ENCODE measurements at regions not wholly inside any gene's neighbourhood (a gene's known extent, or its start where the extent isn't known, plus 50 kb on each side); places are given as distances from the start of the nearest gene placed in this dataset.
A peak's percentile ranks its signal among the peaks of the same experiment; 100 is the strongest.

DNA sequence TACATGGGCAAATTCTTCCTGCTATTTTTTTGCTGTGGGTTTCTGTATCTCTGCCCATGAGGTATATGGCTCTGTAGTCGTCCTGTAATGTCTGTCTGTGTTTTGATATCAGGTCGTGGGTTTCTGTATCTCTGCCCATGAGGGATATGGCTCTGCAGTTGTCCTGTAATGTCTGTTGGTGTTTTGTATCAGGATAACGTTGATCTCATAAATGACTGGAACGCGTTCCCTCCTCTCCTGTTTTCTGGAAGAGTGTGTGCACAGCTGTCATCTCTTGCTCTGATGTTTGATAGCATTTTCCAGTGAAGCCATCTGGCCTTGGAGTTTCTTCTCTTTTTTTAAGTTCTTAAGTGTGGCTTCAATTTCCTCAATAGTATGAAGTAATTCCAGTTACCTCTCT is 57.2 kb downstream of the SOX1 start:
- no peak for DNase-seq

DNA sequence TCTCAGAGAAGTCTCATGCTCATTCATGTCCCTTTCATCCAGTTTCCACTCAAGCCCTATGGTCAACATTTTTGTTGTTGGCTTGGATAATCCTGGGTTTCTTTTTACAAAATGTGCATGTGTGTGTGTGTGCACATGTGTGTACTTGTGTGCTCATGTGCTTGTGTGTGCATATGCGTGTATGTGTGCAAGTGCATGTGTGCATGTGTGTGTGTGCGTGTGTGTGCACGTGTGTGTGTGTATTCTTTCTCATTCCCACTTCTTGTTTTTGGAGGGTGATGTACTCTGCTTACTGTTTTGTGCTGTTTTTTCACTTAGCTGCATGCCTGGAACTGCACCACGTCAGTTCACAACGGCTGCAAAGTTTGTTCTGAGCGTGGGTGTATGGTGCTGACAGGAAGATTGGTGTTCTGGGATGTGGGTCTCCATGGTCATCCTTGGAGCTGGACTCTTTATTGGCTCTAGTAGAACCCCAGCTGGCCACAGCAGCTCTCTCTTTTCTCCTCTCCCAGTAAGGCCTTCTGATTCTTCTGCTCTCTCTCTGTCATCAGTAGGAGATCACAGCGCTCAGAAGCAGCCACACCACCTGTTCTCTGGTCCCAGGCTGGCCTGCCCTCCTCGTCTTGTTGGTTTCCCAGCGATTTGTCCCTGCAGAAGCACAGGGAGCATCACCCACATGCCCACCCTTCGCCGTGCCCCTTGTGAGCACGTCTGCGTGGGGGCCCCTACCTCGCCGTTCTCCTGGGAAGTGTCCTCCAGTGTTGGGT is 60.8 kb downstream of the SOX1 start:
- no peak for DNase-seq

DNA sequence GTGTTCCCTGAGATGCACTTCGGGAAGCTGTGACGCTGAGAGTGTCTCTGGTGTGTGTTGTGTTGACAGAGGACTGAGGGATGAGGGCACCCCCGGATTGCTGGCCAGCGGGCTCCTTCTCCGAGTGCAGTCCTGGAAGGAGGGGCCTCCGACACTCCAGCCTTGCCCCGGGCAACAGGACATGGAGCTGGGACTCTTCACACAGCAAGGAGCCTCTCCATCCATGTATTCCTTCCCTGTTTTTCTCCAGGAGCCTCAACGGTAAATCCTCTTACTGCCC is 61.3 kb downstream of the SOX1 start:
- no peak for DNase-seq

DNA sequence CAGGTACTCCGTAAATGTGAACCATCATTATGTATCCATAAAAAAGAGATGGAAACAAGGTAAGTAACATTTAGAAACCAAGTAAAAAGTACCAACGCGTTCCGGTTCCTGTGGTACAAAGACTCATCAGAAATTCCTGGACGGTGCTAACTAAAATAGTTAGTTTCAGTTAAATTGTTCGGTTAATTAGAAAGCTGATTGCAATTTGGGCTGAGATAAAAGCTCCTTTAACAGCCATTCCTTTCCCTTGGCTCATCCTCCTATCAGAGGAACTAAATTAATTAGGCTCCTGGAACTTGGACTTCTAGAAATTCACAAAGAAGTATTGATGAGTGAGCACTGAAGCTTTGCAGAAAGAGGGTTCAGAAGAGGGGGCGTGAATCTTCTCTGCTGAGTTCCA is 63.5 kb downstream of the SOX1 start:
- no peak for DNase-seq

DNA sequence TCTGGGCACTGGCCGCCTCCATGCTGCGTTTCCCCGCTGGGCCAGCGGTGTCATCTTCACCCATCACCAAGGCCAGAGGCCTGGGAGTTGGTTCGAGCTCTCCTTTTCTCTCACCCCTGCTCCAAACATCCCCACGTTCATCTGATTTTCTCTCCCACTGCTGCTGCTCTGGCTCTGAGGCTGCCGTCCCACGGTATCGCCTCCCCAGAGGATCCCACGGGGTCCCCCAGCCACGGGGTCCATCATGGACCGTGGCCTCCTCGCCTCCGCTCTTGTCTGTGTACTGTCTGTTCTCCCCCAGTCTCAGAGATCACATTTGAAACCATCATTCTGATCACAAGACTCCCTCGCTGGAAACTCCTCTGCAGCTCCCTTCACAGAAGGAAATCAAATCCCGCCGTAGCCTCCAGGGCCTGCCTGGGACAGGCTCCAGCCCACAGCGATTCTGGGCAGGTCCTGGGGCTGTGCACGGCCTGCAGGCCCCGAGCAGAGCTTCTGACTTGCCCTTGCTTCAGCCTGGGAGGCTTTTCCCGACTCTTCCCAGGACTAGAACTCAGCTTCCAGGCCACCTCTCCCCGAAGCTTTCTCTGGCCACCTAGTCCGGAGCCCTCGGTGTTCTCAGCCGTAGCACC is 64.2 kb downstream of the SOX1 start:
- DNase-seq: no peak

DNA sequence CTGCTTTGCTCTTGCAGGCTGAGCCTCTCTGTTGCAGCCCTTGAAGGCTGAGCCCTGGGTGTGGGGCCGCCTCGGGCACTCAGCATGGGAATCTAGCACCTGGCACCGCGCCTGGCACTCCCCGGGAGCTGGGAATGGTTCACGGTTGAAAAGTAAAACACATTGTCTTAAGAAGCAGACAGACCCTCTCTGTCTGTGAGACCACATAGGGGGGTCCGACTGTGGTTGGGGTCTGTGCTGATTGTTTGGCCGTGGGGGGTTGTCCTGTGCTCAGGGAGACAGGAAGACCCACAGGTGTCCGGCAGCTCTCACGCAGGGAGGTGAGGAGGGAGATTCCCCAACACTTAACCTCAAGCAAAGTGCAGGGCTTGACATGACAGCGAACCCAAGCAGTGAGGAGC is 64.8 kb downstream of the SOX1 start:
- no peak for DNase-seq

DNA sequence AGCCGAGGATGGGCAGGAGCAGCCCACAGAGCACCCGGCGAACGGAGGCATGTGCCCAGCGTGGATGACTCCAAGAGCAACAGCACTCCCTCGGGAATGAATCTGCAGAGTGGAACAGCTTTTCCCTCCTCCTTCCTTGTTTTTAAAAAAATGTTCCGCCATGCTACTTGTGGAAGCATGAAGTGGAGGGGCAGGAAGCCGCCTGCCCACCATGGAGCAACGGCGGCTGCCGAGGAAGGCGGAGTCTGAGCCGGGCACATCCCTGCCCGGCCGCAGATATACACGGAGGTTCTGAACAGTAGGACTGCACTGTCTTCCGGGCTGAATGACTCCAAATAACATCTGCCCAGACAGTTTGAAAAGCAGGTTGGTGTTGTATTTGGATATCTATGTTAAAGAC is 65.2 kb downstream of the SOX1 start:
- DNase-seq: peak in 1 of 2 experiments; percentile 40

DNA sequence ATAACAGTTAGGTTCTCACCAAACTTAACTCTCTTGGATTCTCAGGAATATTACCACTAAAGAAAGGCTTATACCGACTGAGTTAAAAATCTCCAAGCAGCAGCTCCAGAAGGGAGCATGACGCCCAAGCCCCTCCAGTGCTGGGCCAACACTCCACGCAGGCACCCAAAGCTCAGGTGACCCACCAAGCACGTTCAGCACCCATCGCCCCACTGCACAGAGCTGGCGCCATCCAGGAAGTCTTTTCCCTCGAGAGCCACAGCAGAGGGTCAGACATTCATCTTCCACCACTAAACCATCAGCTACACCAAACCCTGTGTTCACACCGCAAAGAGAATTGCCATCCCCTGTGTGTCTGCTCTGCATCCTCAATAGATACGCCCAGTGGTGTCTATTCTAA is 65.7 kb downstream of the SOX1 start:
- DNase-seq: no peak

DNA sequence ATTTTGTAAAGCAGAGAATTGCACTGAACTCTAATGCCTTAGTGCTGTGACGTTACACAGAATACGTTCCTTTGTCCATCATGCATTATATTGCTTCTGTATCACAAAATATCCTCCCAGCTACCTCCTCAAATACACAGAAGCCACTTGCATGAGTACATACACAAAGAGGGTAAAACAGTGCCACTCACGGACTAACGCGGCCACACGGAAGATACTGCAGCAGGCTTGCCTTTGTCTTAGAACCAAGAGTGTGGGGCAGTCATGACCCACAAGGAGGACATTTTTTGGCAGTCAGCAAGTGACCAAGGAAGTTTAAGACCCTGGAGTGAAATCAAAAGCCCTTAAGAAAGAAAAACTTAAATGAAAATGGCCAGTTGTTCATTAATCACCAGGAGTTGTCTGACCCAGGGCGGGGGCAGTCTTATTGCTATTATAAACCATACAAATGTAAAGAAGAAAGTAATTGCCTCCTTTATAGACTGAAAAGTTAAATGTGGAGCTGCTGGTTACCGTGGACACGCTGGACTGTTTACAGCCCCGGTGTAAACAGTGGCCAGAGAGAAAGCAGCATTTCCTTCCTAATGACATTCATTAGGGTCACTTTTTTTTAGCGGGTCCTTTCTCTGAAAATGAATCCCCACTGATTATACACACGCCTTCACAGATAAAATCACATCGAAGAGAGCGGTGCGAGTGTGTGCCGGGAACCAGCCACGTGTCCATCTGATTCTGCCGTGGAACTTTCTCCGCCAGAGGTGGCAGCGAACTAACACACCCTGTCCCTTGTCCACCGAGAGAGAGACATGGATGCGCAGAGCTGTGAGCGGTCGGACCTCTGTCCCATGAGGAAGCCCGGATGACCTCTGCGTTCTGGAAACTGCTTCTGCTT is 66.8 kb downstream of the SOX1 start:
- DNase-seq: no peak

DNA sequence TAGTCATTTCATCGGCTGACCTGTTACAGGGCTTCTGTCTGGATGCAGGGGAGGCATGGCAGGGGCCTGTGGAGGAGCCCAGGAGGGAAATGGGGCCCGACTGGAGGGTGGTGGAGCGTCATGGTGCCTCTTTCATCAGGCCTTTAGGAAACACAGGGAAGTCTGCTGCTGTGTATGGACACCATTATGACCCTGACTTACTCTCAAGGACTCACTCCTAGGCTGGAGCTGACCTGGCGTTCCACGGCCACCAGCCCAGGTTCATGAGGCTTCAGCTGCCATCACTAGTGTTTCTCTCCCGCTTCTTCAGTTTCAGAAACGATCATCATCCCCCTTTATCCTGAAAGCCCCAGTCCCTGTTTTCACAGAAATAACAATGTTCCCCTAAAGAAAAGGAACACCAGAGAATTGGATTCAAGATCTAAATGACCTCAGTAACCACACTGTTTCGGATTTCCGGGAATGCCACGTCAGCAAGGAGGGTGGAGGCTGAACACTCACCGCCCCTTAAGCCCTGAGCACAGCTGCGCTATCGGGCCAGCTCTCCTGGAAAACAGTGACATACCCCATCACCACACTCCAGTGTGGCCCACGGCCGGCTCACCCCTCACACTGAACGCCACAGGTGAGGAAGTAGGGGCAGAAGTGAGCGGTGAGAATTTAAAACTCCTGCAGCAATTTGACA is 67.6 kb downstream of the SOX1 start:
- DNase-seq: no peak

DNA sequence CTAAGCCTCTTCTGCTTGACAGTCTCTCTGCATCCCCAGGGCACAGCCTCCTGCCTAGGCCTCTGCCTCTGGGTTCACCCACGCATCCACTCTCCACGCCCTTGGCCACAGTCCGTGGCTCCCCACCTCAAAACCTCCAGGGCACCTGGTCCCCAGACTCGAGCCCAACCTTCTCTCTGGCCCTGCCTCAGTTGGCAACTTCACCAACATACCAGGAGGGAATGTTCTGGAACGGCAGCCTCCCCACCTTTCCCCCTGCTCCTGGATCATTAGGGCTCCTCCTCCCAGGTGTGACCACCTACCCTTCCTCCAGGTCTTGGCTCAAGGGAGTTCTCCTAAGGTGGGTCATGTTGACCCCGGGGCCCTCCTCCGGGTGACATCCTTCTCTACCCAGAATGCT is 69.1 kb downstream of the SOX1 start:
- DNase-seq: no peak

DNA sequence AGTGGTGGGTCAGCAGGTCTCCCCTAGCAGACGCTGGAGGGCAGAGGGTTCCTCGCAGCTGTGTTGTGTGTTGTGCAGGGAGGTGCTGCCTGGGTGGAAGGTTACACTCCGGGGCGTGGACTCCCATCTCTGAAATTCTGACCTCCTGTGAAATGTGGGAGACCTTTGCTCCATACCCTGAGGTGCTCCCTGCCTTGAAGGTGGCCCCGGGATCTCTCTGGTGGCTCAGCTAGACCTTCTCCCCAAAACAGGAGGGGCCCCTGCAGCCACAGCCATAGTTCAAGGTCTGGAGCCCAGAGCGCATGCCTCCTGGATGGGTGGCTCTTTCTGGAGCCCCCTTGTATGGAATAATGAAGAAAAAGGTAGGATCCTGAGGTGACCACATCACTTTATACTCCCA is 70.2 kb downstream of the SOX1 start:
- no peak for DNase-seq

DNA sequence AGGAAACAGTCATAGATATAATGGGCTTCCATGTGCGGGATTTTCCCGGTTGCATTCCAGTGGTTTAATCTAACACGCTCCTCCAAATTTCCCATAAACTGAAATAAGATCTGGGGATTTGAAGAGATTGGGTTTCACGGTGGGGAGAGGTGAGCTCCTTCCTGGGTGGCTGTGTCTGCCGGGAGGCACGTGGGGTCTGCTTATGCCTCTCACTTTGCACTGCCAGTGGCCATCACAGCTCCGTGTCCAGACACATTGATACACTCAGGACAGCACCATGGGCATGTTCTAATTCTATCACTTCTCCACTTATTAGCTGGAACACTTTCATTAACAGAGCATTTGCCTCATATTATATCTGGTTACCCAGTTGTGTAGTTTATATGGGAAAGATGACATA is 73.4 kb downstream of the SOX1 start:
- no peak for DNase-seq

DNA sequence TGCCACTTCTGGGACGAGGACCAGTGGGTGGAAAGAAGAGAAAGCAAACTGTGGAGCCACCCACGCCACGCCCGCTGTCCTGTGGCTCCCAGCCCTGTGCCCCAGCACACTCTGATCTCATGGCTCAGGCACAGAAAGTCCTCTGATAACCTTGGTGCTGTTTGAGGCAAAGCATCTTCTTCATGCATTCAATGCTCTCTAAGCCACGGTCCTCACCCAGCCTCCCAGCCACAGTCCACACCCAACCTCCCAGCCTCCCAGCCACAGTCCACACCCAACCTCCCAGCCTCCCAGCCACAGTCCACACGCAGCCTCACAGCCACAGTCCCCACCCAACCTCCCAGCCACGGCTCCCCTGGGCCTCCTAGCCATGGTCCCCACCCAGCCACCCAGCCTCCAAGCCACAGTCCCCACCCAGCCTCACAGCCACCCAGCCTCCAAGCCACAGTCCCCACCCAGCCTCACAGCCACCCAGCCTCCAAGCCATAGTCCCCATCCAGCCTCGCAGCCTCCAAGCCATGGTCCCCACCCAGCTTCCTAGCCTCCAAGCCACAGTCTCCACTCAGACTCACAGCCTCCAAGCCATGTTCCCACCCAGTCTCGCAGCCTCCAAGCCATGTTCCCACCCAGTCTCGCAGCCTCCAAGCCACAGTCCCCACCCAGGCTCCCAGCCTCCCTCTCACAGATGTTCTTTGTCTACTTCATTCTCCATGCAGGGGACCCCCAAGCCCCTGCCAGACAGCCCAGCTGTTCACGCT is 74.9 kb downstream of the SOX1 start:
- DNase-seq: no peak

DNA sequence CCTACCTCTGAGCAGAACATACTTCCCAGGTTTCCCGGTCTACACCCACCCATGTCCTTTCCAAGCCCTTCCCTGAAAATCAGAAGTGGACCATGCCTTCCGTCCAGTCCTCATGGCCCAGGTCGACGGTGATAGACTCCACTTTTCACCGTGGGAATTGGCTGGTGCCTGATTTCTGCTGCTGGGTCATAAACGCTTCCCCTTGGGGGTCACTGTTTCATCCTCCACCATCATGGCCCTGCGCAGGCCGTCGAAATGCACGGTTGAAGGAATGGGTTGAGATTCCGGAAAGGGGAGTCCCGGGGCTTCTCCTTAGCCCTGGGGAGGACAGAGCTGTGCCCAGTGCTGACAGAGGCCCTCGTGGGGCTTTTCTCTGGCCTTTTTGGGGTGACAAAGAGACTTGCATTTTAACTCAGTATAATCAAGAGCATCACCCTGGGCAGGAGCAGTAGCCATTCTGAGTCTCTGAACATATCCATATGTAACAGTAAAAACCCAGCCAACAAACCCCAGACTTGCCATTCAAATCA is 75.5 kb downstream of the SOX1 start:
- no peak for DNase-seq

DNA sequence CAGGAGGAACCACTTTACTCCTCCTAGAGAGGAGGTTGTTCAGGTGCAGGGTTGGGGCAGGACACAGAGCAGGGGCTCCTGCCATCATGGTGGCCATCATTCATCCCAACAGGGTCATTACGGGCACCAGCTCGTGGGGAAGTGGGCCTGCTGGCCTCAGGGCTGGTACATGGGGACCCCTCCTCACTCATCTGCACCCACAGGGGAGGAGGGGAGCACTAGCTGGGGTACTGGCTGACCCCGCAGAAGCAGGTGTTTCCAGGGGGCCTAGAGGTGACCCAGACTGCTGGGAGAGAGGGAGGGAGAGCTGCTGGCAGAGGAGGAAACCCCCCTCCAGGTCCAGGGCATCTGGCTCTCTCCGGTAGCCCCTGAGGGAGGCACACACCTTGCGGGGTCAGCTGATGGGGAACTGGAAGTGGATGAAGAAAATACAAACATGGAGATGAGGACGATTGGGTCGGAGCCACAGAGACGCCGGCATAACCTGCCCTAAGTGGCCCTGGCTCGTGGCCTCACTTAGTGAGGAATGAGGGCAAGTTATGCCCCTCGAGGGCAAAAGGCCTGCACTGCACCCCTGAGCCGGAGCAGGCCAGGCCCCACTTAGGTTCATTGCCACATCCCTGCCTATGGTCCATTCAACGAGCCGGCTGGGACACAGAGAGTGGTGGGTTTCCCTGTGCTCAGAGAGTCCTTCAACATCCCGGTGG is 76.2 kb downstream of the SOX1 start:
- no peak for DNase-seq

DNA sequence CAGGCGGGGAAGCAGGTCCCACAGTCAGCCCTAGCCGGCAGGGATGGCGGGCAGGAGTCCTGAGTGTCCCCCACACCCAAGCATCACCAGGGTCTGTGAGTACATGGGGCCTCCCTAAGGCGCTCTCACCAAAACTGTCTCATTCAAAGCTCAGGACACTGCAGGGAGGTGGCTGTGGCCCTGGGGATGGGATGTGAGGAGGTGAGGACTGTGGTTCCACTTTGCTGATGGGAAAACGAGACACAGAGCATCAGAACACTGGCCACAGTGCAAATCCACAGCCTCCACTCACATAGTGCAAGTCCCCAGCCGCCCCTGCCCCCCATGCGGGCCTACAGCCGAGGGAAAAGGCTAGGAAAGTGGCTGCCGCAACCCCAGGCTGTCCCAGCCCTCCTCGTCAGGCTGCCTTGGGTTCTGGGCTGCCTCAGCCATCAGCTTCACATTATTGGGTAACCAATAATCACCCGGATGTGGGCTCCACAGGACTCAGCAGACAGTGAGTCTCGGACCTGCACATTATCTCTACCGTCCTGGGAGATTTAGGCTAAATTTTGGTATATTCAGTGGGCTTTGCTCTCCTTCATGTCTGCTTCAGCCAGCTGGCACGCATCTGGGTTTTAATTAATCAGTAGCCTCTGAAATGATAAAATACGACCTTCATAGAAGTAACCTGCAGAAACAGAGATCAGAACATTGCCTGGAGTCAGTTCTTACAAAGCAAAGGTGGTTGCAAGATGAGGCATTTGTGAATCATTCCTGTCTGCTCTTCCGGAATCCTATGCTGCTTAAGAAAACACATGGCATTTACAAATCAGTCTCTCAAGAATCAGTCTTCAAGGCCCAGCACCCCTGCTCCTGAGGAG is 77.0 kb downstream of the SOX1 start:
- DNase-seq: no peak

DNA sequence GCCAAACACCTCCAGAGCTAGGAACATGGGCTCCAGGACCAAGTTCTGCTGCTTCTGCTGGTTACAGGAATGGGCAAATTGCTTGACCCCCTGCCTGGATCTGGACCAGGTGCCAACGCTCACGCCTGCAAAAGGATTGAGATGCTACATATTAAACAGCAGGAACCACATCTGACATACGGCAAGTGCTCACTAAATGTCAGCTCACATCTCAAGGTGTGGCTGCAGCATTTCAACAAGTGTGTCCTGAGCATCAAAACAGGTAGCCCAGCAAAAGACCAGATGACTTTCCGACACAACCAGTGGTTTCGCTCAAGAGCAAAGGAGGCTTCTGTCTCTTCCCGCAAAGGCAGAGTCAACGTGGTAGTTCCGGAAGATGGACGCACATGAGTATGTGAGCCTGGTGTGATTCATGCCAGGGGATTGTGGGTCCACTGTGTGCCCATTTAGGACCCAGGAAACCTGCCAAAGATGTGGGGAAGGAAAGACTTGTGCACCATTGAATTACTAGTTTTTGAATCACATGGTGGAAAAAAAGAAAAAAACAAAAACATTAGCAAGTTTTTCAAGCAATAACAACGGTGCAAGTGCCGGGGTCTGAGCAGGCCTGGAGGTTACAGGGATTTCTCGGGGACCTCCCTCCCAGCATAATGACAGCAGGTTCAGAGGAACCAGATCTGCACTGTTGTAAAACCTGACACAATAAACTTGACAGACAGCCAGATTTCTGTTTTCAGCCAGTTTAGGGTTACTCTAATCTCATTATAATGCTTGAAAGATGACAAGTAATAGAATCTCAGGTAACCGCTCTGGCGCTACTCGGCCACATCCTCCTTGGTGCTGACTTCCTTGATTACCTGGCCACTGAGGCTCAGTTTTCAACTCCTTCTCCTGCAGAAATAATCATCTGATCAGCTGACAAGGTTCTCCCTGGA is 77.9 kb downstream of the SOX1 start:
- no peak for DNase-seq

DNA sequence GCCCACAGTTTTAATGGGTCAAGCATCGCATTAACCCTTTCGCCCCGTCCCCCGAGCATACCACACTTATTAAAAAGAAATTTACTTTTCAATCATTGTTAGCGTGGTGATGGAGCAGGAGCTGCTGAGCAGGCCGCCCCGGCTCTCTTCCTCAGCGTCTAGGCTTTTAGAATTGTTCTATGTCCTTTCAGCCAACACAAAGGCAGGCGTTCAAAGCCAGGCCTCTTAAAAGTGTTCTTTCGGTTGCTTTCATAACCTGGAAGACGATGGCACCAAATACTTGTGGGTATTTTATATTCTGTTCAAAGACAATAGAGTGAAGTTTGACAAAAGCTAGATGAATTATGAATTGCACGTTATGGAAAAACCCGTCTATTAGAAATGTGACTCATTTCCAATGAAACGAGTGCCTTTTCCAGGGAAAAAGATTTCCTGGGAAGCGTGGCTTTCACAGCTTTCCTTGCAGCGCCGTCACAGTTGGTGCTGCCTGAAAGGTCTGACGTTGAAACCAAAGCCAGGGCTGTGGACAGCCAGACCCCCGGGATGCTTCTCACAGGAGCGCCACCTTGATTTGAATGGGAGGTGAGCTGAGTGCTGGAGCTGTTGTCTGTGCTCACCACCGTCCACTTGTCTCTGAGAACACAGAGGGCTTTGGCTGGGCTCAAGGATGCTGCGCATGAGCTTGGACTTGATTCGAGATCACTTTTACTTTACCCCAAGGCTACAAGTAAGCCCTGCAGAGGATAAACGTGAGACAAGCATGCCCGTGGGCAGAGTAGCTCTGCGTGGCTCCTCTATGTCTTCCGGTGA is 78.8 kb downstream of the SOX1 start:
- no peak for DNase-seq
